ENCODE measurements at regions not wholly inside any gene's neighbourhood (a gene's known extent, or its start where the extent isn't known, plus 50 kb on each side); places are given as distances from the start of the nearest gene placed in this dataset.

GRCh38 chr2:14804902-14805301 is 172.4 kb downstream of the LRATD1 start:
- no peak for TF ChIP-seq GATA2 (IDR thresholded peaks at IDR 0.05; ENCODE audit: low read depth, low read length)
- no peak for TF ChIP-seq GATA3 (IDR thresholded peaks at IDR 0.05; ENCODE audit: low read depth, low read length)

Measured in SH-SY5Y (cell line).